Ascending aorta (tissue), 2 donors: ENCODE measurements at regions not wholly inside any gene's neighbourhood (a gene's known extent, or its start where the extent isn't known, plus 50 kb on each side); places are given as distances from the start of the nearest gene placed in this dataset.
"Not testable (repeated sequence)": the region's sequence is repeated elsewhere in the genome, so short reads cannot be mapped to it uniquely, and the experiment has no call there.

Experiments
- DNase-seq, 2 donors: peaks; one replicate each; pipeline ENCODE4 v3.0.0-alpha.2; 2019; ENCODE audit warnings: low spot score in 2 of 2
- H3K27ac ChIP-seq, 2 donors: fragments of 200-600 bp; sonication (generic); one replicate each; pipeline ENCODE4 v1.5.1; 2016 to 2017; ENCODE audit warnings: mild to moderate bottlenecking in 1 of 2
- H3K27me3 ChIP-seq: fragments of 200-600 bp; sonication (generic); one replicate; pipeline ENCODE4 v1.5.1; 2017
- H3K36me3 ChIP-seq, 2 donors: fragments of 200-600 bp; sonication (generic); one replicate each; pipeline ENCODE4 v1.5.1; 2016
- H3K4me1 ChIP-seq, 2 donors: fragments of 200-600 bp; sonication (generic); one replicate each; pipeline ENCODE4 v1.5.1; 2016 to 2017; ENCODE audit warnings: mild to moderate bottlenecking in 1 of 2
- H3K4me3 ChIP-seq, 2 donors: fragments of 200-600 bp; sonication (generic); one replicate each; pipeline ENCODE4 v1.5.1; 2016 to 2017; ENCODE audit warnings: mild to moderate bottlenecking in 1 of 2
- H3K9me3 ChIP-seq, 2 donors: fragments of 200-600 bp; sonication (generic); one replicate each; pipeline ENCODE4 v1.5.1; 2016
- intact Hi-C: fragments of 100-400 bp; cut with DNase I; formaldehyde crosslinking; loops from one replicate; pipeline ENCODE4 v1.15.1; 2023
- TF ChIP-seq, protein P1 (sequence below), 3 experiments: fragments of 200-600 bp in 2 of 3; fragments of 450-650 bp in 1 of 3; sonication (generic) in 2 of 3; IDR thresholded peaks; one replicate each; pipeline ENCODE4 v1.5.1; 2016 to 2019; ENCODE audit warnings: antibody characterized with exemption in 3 of 3, mild to moderate bottlenecking in 1 of 3, moderate library complexity in 1 of 3

DNA sequence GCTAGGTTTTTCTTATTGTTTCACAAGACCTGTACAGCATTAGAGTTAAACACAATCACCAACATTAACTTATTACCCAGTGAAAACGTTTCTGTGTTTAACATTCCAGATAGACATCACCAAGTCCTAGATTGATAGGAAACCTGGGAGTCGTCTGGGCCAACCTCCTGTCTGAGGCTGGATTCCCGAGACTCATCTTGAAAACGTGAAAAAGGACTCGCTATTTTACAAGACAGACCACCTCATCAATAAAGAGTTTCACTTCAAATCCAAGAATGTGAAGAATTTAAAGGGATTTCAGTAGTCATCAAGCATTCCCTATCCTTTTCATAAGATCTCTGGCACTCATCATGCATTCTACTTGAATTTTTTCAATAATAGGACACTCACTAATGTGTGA is 626.6 kb downstream of the MCTP2 start:
- no peaks in the 10 kb centered on the region for H3K36me3 ChIP-seq
- H3K27me3 ChIP-seq, result no peaks in the 10 kb centered on the region
- TF ChIP-seq, protein P1, sequence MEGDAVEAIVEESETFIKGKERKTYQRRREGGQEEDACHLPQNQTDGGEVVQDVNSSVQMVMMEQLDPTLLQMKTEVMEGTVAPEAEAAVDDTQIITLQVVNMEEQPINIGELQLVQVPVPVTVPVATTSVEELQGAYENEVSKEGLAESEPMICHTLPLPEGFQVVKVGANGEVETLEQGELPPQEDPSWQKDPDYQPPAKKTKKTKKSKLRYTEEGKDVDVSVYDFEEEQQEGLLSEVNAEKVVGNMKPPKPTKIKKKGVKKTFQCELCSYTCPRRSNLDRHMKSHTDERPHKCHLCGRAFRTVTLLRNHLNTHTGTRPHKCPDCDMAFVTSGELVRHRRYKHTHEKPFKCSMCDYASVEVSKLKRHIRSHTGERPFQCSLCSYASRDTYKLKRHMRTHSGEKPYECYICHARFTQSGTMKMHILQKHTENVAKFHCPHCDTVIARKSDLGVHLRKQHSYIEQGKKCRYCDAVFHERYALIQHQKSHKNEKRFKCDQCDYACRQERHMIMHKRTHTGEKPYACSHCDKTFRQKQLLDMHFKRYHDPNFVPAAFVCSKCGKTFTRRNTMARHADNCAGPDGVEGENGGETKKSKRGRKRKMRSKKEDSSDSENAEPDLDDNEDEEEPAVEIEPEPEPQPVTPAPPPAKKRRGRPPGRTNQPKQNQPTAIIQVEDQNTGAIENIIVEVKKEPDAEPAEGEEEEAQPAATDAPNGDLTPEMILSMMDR (IDR thresholded peaks at IDR 0.05), result no peak
- no peak overlapping the region for H3K4me3 ChIP-seq
- no peak overlapping the region for H3K27ac ChIP-seq
- intact Hi-C loops, result no loop called here
- DNase-seq, result no peak
- no peaks in the 10 kb centered on the region for H3K4me1 ChIP-seq
- H3K9me3 ChIP-seq, result peaks cover 0 to 4% of the 10 kb centered on the region in 2 donors

DNA sequence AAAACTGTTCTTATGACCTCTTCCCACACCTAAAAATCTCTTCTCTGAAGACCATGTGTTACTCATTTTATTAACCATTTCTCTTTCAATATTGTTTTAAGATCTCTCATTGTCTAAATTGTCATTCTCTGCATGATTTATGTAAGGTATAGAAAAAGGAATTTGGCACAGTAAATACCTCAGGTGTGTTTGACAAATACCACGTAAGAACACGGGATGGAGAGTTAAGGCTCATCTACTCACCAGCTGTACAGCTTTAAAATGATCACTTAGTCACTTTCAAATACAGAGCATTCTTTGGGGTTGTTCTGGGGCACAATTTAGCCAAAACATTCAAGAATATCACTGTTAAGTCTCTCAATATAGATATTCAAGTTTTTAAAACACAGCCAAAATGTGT is 627.1 kb downstream of the MCTP2 start:
- DNase-seq, result no peak
- H3K4me1 ChIP-seq, result no peaks in the 10 kb centered on the region
- H3K36me3 ChIP-seq, result no peaks in the 10 kb centered on the region
- H3K9me3 ChIP-seq, result peaks cover 0 to 4% of the 10 kb centered on the region in 2 donors
- H3K27ac ChIP-seq, result no peak overlapping the region
- no peak overlapping the region for H3K4me3 ChIP-seq
- TF ChIP-seq, protein P1 (IDR thresholded peaks at IDR 0.05), result no peak
- no peaks in the 10 kb centered on the region for H3K27me3 ChIP-seq
- intact Hi-C loops, result no loop called here

DNA sequence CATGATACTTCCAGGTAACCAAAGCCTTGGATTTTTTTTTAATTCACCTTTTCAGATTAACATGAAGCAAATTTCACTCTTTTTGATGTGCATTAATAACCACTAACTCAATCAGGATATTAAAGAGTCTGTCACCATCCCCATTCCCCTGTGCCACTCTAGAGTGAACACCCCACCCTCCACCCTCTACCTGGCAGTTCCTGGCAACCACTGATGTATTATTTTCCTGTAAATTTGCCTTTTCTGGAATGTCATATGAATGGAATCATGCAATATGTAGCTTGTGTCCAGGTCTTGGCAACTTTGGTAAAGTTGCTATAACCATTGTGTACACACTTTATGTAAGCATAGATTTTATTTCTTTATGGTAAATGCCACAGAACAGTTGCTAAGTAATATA is 627.6 kb downstream of the MCTP2 start:
- H3K9me3 ChIP-seq, result peaks cover 0 to 4% of the 10 kb centered on the region in 2 donors
- H3K4me1 ChIP-seq, result no peaks in the 10 kb centered on the region
- intact Hi-C loops, result no loop called here
- no peaks in the 10 kb centered on the region for H3K36me3 ChIP-seq
- no peak overlapping the region for H3K27ac ChIP-seq
- H3K27me3 ChIP-seq, result no peaks in the 10 kb centered on the region
- no peak overlapping the region for H3K4me3 ChIP-seq
- TF ChIP-seq, protein P1 (IDR thresholded peaks at IDR 0.05), result no peak
- DNase-seq, result no peak

DNA sequence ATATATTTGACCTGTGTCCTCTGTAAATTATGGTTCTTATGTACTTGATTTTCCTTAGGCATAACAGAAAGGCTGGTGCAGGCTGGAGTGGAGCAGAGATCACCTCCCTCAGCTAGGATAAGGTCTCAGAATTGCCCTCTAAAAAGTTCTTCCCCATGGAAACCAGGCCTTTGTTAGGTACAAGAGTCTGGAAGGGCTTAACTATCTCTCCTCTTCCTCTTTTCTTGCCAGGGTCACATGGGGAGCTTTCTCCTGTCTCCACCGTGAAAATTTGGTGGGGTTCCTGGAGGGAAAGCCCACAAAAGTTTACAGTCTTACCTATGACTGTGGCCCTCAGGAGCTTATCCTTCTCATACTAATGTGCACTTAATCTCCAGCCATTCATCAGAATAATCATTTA is 633.2 kb downstream of the MCTP2 start:
- Histone ChIP-seq H3K4me1 (no peaks in the 10 kb centered on the region), H3K9me3 (peaks cover 0 to 4% of the 10 kb centered on the region in 2 donors), H3K36me3 (no peaks in the 10 kb centered on the region), H3K27ac (no peak overlapping the region), H3K4me3 (no peak overlapping the region), H3K27me3 (no peaks in the 10 kb centered on the region)
- TF ChIP-seq, protein P1 (IDR thresholded peaks at IDR 0.05), result no peak
- intact Hi-C loops, result no loop called here
- no peak for DNase-seq

DNA sequence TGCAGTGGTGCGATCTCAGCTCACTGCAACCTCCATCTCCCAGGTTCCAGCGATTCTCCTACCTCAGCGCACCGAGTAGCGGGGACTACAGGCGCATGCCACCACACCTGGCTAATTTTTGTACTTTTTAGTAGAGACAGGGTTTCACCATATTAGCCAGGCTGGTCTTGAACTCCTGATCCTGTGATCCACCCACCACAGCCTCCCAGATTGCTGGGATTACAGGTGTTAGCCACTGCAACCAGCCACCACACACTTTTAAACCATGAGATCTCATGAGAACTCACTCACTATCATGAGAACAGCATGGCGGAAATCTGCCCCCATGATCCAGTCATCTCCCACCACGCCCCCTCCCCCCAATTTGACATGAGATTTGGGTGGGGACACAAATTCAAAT is 636.9 kb downstream of the MCTP2 start:
- intact Hi-C loops, H3K4me1 ChIP-seq, H3K36me3 ChIP-seq, H3K4me3 ChIP-seq, DNase-seq, H3K27ac ChIP-seq, H3K27me3 ChIP-seq, H3K9me3 ChIP-seq: not testable (repeated sequence)

DNA sequence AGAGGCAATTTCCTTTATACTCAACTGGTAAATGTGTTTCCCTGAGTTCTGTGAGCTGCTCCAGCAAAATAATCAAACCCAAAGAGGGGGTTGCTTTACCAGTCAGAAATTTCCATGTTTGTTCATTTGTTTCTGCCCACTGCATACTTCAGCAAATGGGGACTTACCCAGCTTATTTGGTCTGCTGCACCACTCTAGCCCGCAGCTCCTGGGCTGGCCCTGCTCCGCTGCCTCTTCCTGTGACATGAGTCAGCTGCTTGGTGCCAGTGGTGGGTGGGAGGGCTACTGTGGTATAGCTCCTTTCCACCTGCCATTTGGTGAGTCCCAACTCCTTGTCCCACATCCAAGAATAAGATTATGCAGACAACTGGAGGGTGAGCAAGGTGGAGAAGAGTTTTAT is 644.2 kb downstream of the MCTP2 start:
- Histone ChIP-seq H3K4me3 (no peak overlapping the region), H3K4me1 (no peaks in the 10 kb centered on the region), H3K27me3 (no peaks in the 10 kb centered on the region), H3K27ac (no peak overlapping the region), H3K36me3 (no peaks in the 10 kb centered on the region), H3K9me3 (no peaks in the 10 kb centered on the region)
- DNase-seq, result no peak
- TF ChIP-seq, protein P1 (IDR thresholded peaks at IDR 0.05), result no peak
- intact Hi-C loops, result no loop called here
